Frontal cortex (tissue), 3 donors: ENCODE measurements at regions not wholly inside any gene's neighbourhood (a gene's known extent, or its start where the extent isn't known, plus 50 kb on each side); places are given as distances from the start of the nearest gene placed in this dataset.
"Not testable (repeated sequence)": the region's sequence is repeated elsewhere in the genome, so short reads cannot be mapped to it uniquely, and the experiment has no call there.

ENCODE experiments used
- DNase-seq, 2 donors: peaks; one replicate each; pipeline ENCODE4 v3.0.0; 2012; ENCODE audit warnings: low spot score in 2 of 2
- FAIRE-seq: peaks from 2 replicates; lab custom pipeline; 2012; peaks lifted over from hg19 to GRCh38; lab: Jason Lieb, UNC
- donor health status: control.
- donor health status: control.
- donor health status: control.

DNA sequence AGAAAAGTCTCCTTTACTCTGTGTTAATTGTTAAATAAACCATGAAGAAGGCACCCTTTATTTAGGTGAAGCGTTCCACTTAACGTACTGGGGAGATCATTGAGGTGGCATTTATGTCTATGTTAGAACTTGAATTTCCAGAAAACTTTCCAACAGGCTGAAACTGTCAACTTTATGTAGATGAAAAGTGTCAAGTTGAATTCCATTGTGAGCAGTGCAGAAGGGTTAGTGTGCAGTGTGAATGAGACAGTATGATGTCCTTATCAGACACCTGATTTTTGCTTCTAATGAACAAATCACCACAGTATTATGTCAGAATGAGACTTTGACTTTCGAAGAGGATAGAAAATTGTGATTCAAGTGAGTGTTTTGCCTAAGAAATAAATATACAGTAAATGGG, 761.6 kb upstream of the SEMA6A start:
- FAIRE-seq (no peak), DNase-seq (no peak)

DNA sequence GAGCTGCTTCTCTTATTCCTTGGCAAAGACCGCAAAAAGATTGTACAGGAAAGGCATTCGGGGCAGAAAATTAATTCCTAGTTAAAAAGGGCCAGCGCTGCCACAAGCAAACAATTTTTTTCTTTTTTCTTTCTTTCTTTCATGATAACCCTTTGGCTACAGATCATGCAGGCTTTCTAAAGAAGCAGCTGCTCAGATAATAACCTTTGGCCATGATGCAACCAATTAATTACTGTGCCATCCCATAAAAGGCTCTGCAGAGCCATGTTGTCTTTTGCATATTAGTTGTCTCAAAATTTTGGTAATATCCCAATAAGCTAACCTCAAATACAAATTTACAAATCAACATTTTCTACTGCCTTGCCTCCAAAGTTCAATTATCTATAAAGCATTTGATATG, 758.4 kb upstream of the SEMA6A start:
- DNase-seq: no peak
- no peak for FAIRE-seq

DNA sequence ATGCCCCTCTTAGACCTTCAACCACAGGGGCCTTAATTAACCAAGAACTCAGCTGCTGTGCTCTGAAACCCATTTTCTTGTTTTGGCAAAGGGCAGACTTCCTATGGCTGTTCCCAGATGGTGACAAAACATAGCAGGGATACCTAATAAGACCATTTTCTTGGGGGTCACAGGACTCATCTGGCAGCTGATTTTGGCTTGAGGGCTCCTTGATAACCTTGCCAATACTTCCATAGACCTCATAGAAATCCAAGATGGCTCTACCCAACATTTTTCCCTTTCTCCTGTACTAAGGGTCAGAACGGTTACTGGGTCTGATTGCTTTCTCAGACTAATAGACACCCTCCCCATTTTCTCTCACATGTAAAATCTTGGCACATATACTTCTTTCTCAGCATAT, 757.7 kb upstream of the SEMA6A start:
- no peak for FAIRE-seq
- no peak for DNase-seq

DNA sequence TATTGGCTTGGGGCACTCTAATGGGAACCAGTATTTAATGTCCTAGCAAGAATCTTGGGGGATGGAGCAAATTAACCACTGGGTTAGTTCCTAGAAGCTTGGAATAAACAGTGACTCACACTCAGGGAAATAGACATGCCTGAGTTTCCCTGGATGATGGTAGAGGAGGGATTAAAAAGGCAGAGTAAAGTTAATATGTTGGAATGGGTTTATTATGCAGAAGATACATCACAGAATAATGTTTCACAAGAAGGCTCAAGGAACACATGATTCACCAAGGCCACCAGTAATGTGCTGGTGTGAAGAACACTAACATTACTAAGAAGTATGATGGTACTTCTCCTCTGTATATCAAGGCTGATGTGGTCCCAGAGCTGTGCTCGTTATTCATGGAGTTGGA, 752.9 kb upstream of the SEMA6A start:
- FAIRE-seq (no peak), DNase-seq (no peak)

DNA sequence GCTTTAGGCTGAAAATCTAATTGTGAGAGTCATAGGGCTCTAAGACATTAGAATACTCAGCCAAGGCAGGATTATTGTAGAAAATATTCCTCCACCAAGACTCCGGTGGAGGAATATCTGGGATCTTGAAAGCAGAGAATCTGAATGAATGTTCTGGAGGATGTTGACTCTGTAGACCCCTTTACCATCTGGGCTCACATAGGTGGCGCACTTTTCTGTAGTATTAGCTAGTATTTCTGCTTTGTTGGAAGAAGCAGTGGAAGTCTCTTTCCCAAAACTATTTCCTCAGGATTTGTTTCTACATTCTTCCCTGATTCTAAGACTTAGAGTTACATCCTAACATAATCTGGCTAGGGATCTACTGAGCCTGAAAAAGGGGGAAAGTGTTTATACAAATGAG, 752.4 kb upstream of the SEMA6A start:
- DNase-seq (no peak), FAIRE-seq (no peak)

DNA sequence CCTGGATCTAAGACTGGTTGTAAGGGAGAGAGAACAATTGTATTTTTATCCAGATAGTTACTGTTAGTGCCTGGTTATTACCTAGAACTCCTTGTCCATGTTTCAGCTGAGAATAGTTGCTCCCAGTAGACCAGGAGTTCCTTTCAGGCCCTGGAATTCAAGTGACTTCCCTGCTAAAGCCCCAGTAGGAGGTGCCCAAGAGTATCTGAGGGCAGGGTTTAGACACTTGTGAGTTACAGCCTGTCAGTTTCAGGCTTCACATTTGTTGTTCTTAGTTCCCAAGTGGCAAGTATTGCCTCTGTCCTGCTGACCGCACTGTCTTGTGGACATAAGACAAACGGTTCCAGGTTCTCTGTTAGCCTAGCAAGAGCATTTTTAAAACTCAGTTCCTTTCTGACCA, 743.9 kb upstream of the SEMA6A start:
- DNase-seq (no peak), FAIRE-seq (no peak)

DNA sequence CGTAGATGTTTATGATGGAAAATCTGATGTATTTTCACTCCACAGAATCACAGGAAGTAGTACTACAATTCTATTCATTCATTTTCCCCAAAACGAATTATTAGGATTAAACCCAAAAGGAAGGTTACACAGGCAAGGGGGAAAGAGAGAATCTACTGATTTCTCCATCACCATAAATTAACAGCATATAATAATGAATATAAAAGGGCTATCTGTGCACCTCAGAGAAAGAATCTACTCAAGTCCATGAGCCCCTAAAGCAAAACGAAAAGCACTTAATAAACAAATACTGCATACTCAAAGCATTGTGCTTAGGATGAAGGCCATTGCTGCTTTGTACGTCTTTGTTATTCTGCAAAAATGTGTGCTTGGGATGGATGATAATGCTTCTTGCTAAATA, 740.5 kb upstream of the SEMA6A start:
- no peak for FAIRE-seq
- no peak for DNase-seq

DNA sequence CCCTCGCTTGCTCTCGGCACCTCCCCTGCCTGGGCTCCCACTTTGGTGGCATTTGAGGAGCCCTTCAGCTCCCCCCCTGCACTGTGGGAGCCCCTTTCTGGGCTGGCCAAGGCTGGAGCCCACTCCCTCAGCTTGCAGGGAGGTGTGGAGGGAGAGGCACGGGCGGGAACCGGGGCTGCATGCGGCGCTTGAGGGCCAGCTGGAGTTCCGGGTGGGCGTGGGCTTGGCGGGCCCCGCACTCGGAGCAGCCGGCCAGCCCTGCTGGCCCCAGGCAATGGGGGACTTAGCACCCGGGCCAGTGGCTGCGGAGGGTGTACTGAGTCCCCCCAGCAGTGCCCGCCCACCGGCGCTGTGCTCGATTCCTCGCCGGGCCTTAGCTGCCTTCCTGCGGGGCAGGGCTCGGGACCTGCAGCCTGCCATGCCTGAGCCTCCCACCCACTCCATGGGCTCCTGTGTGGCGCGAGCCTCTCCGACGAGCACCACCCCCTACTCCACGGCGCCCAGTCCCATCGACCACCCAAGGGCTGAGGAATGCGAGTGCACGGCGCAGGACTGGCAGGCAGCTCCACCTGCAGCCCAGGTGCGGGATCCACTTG, 730.0 kb upstream of the SEMA6A start:
- DNase-seq, FAIRE-seq: not testable (repeated sequence)

DNA sequence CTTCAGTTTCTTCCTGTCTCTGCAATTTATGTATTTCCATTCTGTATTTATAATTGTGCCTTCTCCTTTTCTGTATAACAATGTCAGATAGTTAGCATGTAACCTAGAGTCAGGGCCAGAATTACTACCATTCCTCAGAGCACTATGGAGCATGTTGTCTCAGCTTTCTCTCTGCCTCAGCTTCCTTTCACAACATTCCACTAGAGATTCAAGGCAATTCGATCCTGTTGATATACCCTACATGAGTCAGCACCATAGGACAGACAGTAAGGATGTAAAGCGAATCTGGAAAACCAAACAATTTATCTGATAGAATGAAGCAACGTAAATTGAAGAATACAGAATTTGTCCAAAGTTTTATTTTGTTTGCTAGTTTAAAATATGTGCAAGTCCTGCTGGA, 728.3 kb upstream of the SEMA6A start:
- DNase-seq (no peak), FAIRE-seq (no peak)

DNA sequence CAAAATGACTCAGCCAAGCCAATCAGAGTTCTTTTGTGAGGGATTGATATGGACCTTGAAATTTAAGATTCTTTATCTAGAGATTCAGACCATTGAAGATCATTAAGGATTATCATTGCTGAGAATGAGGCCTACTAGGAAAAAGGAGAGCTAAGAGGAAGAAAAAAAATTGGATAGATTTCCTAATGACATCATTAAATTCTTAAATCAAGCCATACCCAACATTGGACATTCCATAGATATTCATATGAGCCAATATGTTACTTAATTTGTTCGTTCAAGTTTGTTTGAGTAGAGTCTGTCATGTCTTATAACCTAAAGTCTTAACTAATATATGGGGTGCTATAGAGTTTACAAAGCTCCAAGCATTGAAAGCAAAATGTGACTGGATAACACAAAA, 727.9 kb upstream of the SEMA6A start:
- FAIRE-seq: no peak

DNA sequence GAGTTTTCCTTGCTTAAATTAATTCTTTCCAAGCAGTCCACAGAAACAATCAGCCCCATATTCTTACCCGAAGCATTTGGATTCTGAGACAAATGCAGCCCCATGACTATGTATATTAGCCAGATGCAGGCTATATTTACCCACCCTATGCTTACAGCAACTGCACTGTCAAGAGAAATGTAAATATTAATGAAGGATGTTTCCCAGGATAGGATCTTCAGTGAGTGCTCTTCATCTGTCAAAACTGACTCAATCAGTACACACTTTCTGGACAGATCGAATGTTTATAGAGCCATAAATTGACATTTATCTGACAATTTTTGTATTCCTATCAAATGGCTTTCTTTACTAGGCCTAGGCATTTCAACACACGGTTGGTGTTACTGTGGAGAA, 725.3 kb upstream of the SEMA6A start:
- DNase-seq (no peak), FAIRE-seq (no peak)

More for the DNA sequence above, 727.9 kb upstream of the SEMA6A start:
- no peak for DNase-seq

DNA sequence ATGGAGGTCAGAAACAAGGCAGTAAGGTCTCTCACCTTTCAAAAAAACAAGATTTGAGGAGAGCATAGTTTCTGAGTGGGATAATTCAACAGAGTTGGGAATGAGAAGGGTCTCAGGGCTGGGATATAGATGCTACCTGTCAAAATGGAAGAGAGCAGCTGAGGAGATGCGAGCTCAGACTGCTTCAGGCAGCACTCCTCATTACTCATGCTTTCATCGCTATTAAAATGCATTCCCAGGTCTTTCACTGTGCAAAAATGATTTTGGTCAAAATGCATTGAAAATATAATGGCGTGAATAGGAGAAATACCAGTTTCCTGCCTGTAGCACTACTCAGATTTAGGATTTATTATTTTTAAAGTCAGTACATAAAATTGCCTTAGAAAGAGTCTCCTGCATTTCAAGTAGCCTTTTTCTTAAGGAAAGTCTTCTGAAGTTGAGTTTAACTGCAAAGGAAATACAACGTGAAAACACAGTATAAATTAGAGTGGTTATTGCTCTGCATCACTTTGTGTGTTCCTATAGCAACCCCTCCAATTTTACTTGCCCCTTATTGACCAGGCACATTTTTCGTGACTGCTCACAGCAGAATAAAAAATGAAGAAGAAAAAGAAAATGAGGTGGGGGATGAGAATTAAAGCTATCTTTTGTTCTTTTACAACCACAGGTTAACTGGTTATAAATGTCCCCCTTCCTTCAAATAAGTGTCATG, 724.8 kb upstream of the SEMA6A start:
- FAIRE-seq (no peak), DNase-seq (no peak)

DNA sequence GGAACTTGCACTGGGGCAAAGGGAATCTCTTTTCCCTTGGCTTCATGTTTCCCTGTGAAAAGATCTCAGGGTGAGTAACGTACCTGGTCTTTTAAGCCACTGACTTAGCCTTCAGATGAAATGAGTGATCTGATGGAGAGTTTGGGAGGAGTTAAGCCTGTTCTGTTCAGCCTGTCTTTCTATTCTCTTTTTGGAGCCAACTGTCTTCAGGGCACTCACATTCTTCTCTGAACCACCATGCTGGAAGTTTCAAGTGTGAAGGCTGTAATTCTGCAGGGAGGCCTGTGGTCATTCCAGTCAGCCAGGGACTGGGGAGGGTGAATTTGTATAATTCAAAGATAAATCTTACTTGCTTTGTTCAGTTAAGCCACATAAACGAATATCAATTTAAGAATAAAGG, 722.2 kb upstream of the SEMA6A start:
- DNase-seq: no peak
- no peak for FAIRE-seq

DNA sequence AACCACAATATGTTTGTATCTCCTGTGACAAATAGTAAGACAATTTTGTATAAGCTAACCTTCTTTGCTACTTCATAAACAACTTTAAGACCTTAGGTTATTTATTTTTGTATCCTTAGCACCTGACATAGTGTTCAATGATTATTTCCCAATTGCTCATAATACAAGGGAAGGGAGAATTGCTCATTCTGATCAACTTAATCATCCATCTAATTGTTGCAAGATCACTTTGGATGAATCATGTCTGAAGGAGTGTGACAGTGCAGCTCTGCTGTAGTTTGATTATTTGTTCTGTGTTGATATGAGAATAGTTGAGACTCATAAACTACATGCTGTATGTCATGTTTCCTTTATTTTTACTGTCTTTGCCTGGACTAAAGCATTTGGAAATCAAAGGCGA, 721.3 kb upstream of the SEMA6A start:
- DNase-seq (no peak), FAIRE-seq (no peak)

DNA sequence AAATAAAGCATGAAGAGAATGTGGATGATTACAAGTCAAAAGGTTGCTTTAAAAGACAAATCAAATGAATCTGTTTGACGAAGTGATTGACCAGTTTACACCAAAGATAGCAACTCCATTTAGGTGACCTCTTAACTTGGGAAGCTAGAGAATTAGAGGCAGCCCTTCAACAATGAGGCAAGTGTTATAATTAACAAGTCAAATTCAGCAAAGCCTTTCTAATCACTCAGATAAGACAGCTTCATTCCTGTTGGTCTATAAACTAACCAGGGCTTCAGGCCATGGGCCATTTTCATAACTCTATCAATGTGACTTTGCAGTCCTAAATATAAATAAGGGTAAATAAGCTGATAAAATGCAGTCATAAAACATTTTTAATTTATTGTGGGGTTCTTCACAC, 712.2 kb upstream of the SEMA6A start:
- FAIRE-seq: no peak

DNA sequence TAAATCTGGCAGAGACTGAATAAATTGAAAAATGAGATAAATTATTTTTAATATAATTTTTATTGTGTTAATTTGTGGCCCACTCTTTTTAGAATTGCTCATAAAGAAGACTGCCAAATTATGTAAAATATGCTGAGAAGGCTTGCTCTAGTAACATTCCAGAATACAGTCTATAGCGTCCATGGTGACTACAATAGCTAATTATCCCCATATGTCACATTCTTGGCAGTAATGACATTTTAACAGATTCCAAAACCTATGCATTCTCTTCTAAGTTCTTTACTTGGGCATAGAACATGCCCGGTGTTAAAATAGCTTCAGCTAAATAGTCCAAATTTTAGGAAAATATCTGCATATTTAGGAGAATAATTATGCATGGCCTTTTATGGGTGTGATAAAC, 697.0 kb upstream of the SEMA6A start:
- FAIRE-seq: no peak
- DNase-seq: no peak

More for the DNA sequence above, 712.2 kb upstream of the SEMA6A start:
- no peak for DNase-seq

DNA sequence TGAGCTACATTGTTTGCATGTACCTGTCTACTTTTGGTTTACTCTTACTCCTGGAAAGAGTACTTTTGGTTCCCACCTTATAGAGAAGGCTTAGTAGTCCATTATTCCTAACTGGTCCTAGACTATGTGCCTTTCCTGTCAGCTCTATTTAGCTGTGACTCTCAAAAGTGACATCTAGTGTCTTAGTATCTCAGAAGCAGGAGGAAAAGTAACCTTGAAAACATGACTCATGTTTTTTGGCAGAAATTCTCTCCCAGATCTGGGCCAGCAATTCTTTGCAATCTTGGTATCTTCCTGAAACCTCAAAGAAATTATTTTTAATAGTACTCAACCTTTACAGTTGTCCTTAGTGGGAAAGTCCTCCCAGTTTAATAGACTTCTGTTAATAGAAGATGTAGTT, 691.7 kb upstream of the SEMA6A start:
- FAIRE-seq (no peak), DNase-seq (no peak)

DNA sequence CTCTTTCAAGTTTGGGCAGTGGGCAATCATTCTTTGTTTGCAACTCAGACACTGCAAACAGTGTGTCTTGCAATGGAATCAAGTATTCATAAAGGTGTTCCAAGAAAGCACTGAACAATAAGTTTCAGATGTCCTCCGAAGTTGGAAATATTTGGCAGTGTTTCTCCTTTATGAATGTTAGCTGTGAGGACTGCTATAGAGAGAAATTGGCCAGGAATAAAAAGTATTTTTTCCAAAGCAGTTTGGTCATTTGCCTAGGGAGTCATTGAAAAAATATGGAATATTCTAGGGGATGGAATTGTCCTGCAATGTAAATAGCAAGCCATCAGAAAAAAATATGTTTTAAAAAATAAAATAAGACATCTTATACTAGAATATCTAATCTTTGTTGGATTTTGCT, 688.6 kb upstream of the SEMA6A start:
- DNase-seq (no peak), FAIRE-seq (no peak)

DNA sequence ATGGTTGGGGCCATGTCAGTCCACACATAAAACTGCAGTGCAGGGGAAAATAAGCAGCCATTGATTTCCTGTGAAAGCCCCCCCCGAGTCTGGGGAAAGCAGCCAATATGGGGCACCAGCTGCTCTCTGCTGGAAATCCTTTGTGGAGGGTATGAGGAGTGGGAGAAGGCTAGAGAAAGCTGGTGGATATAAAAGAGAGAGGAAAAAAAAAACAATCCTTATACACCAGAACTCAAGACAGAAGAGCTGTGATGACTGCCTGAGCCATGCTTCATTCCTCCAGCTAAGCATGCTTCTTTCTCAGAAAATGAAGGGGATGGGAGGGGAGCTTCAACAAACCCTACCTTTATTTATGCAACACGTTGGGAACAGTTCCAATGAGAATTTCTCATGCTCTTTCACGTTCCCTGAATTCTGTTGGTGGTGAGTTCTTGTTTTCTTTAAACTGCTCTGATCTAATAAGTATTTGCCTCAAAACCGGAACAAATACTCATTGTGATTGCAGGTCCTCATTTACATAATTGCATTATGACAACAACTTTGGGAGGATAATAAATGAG, 688.0 kb upstream of the SEMA6A start:
- DNase-seq: no peak
- FAIRE-seq: no peak

DNA sequence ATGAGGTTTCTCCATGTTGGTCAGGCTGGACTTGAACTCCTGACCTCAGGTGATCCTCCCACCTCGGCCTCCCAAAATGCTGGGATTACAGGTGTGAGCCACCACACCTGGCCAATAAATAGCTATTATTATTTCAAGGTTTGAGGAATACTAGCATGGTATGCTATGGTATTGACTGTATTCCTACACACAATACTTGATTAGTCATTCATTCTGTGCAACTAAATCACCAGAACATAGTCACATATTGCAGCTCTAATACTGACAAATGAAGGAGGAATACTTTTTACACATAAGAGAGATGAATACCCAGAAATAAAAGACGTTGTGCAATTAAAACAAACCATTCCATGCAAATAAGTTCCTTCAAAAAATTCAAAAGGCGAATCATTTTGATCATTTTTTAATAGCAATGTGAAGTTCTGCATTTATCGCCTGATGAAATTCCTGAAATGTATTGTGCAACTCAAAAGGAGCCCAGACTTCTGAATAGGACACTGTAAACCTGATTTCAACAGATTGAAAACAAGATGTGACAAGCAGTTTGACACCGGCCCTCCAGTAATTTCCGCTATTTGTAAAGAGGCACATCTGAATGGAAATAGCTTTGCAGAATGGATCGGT, 687.4 kb upstream of the SEMA6A start:
- no peak for FAIRE-seq
- no peak for DNase-seq
